ENCODE measurements at regions not wholly inside any gene's neighbourhood (a gene's known extent, or its start where the extent isn't known, plus 50 kb on each side); places are given as distances from the start of the nearest gene placed in this dataset.
A peak's percentile ranks its signal among the peaks of the same experiment; 100 is the strongest.
"Not testable (repeated sequence)": the region's sequence is repeated elsewhere in the genome, so short reads cannot be mapped to it uniquely, and the experiment has no call there.

- no peak for DNase-seq (ENCODE audit: low spot score)
- ATAC-seq = no peak
Measured at GRCh38 chr21:35441868-35442582, 392.9 kb upstream of the RUNX1 start.

- peak; percentile 23 for ATAC-seq
Measured at GRCh38 chr21:35438643-35439404, 389.7 kb upstream of the RUNX1 start.

GRCh38 chr21:35437941-35438340 is 388.8 kb upstream of the RUNX1 start:
- ATAC-seq = no peak
- no peak for DNase-seq (ENCODE audit: low spot score)

More at GRCh38 chr21:35438643-35439404, 389.7 kb upstream of the RUNX1 start:
- no peak for DNase-seq (ENCODE audit: low spot score)

- ATAC-seq (no peak), DNase-seq (ENCODE audit: low spot score) (no peak)
Measured at GRCh38 chr21:35436899-35437298, 387.8 kb upstream of the RUNX1 start.

GRCh38 chr21:35432601-35433000 is 383.5 kb upstream of the RUNX1 start:
- DNase-seq (ENCODE audit: low spot score); ATAC-seq: not testable (repeated sequence)

GRCh38 chr21:35430260-35430659 is 381.2 kb upstream of the RUNX1 start:
- no peak for ATAC-seq

GRCh38 chr21:35428937-35429336 is 379.8 kb upstream of the RUNX1 start:
- DNase-seq (ENCODE audit: low spot score) = no peak
- no peak for ATAC-seq

More at GRCh38 chr21:35430260-35430659, 381.2 kb upstream of the RUNX1 start:
- no peak for DNase-seq (ENCODE audit: low spot score)

- no peak for DNase-seq (ENCODE audit: low spot score)
- no peak for ATAC-seq
Measured at GRCh38 chr21:35428489-35428888, 379.4 kb upstream of the RUNX1 start.

GRCh38 chr21:35428001-35428320 is 378.9 kb upstream of the RUNX1 start:
- DNase-seq (ENCODE audit: low spot score) (no peak), ATAC-seq (no peak)

GRCh38 chr21:35427320-35428000 is 378.4 kb upstream of the RUNX1 start:
- no peak for DNase-seq (ENCODE audit: low spot score)
- no peak for ATAC-seq

GRCh38 chr21:35426897-35427296 is 377.8 kb upstream of the RUNX1 start:
- ATAC-seq = no peak
- no peak for DNase-seq (ENCODE audit: low spot score)

- no peak for DNase-seq (ENCODE audit: low spot score)
Measured at GRCh38 chr21:35426469-35426868, 377.4 kb upstream of the RUNX1 start.

GRCh38 chr21:35424122-35424521 is 375.0 kb upstream of the RUNX1 start:
- ATAC-seq (no peak), DNase-seq (ENCODE audit: low spot score) (no peak)

More at GRCh38 chr21:35426469-35426868, 377.4 kb upstream of the RUNX1 start:
- ATAC-seq = no peak

- ATAC-seq (no peak), DNase-seq (ENCODE audit: low spot score) (no peak)
Measured at GRCh38 chr21:35423709-35424108, 374.6 kb upstream of the RUNX1 start.

- ATAC-seq (no peak), DNase-seq (ENCODE audit: low spot score) (no peak)
Measured at GRCh38 chr21:35422011-35422410, 372.9 kb upstream of the RUNX1 start.

- no peak for ATAC-seq
- no peak for DNase-seq (ENCODE audit: low spot score)
Measured at GRCh38 chr21:35421221-35421620, 372.1 kb upstream of the RUNX1 start.

- ATAC-seq (no peak), DNase-seq (ENCODE audit: low spot score) (no peak)
Measured at GRCh38 chr21:35420656-35421055, 371.6 kb upstream of the RUNX1 start.

- no peak for ATAC-seq
Measured at GRCh38 chr21:35417762-35418161, 368.7 kb upstream of the RUNX1 start.

GRCh38 chr21:35416866-35417489 is 367.9 kb upstream of the RUNX1 start:
- no peak for ATAC-seq
- no peak for DNase-seq (ENCODE audit: low spot score)

More at GRCh38 chr21:35417762-35418161, 368.7 kb upstream of the RUNX1 start:
- DNase-seq (ENCODE audit: low spot score) = no peak

- no peak for ATAC-seq
Measured at GRCh38 chr21:35414507-35415139, 365.5 kb upstream of the RUNX1 start.

GRCh38 chr21:35414056-35414455 is 365.0 kb upstream of the RUNX1 start:
- DNase-seq (ENCODE audit: low spot score) = no peak
- no peak for ATAC-seq

More at GRCh38 chr21:35414507-35415139, 365.5 kb upstream of the RUNX1 start:
- no peak for DNase-seq (ENCODE audit: low spot score)
